GM19023 (cell line): ENCODE measurements at regions not wholly inside any gene's neighbourhood (a gene's known extent, or its start where the extent isn't known, plus 50 kb on each side); places are given as distances from the start of the nearest gene placed in this dataset.

Source experiments
- ATAC-seq: cut with Tn5 transposase; IDR thresholded peaks from one replicate; pipeline ENCODE4 v1.9.1; 2021; ENCODE audit warnings: mild to moderate bottlenecking, moderate library complexity; ENCODE audit not compliant: unreplicated experiment

GRCh38 chr20:12860619-12861247, 148.0 kb upstream of the SPTLC3 start:
- ATAC-seq: no peak

GRCh38 chr20:12869669-12870068, 139.1 kb upstream of the SPTLC3 start:
- no peak for ATAC-seq

GRCh38 chr20:12870588-12870987, 138.2 kb upstream of the SPTLC3 start:
- no peak for ATAC-seq

- no peak for ATAC-seq
These were observed 133.8 kb upstream of the SPTLC3 start for GRCh38 chr20:12874933-12875332.

GRCh38 chr20:12875510-12875909, 133.3 kb upstream of the SPTLC3 start:
- no peak for ATAC-seq

- ATAC-seq: no peak
These were observed 125.8 kb upstream of the SPTLC3 start for GRCh38 chr20:12882832-12883506.

GRCh38 chr20:12883507-12883885, 125.3 kb upstream of the SPTLC3 start:
- no peak for ATAC-seq

GRCh38 chr20:12886618-12887363, 122.0 kb upstream of the SPTLC3 start:
- ATAC-seq: no peak

GRCh38 chr20:12891643-12892042, 117.1 kb upstream of the SPTLC3 start:
- no peak for ATAC-seq

GRCh38 chr20:12893019-12893418, 115.8 kb upstream of the SPTLC3 start:
- no peak for ATAC-seq

GRCh38 chr20:12893653-12894052, 115.1 kb upstream of the SPTLC3 start:
- no peak for ATAC-seq

GRCh38 chr20:12894089-12894488, 114.7 kb upstream of the SPTLC3 start:
- no peak for ATAC-seq

GRCh38 chr20:12896180-12896579, 112.6 kb upstream of the SPTLC3 start:
- no peak for ATAC-seq

GRCh38 chr20:12902992-12903391, 105.8 kb upstream of the SPTLC3 start:
- no peak for ATAC-seq

GRCh38 chr20:12906361-12906760, 102.4 kb upstream of the SPTLC3 start:
- no peak for ATAC-seq

- no peak for ATAC-seq
These were observed 97.4 kb upstream of the SPTLC3 start for GRCh38 chr20:12911372-12911771.

GRCh38 chr20:12913781-12914443, 94.9 kb upstream of the SPTLC3 start:
- no peak for ATAC-seq

- ATAC-seq: no peak
These were observed 94.0 kb upstream of the SPTLC3 start for GRCh38 chr20:12914804-12915203.

- ATAC-seq: no peak
These were observed 92.1 kb upstream of the SPTLC3 start for GRCh38 chr20:12916699-12917098.

- ATAC-seq: no peak
These were observed 84.6 kb upstream of the SPTLC3 start for GRCh38 chr20:12924126-12924525.

GRCh38 chr20:12925210-12925755, 83.5 kb upstream of the SPTLC3 start:
- peak; percentile 94 for ATAC-seq
